Ishikawa (cell line): ENCODE measurements at regions not wholly inside any gene's neighbourhood (a gene's known extent, or its start where the extent isn't known, plus 50 kb on each side); places are given as distances from the start of the nearest gene placed in this dataset.
A peak's percentile ranks its signal among the peaks of the same experiment; 100 is the strongest.

Experiments used
- CEBPB ChIP-seq: IDR thresholded peaks from 2 replicates; pipeline ENCODE4 v1.6.1; 2012
- CREB1 ChIP-seq: IDR thresholded peaks from 2 replicates; pipeline ENCODE4 v1.6.1; 2012; ENCODE audit warnings: low read depth
- EGR1 ChIP-seq: IDR thresholded peaks from 2 replicates; pipeline ENCODE4 v1.6.1; 2012
- EP300 ChIP-seq: IDR thresholded peaks from 2 replicates; pipeline ENCODE4 v1.6.1; 2012; ENCODE audit warnings: borderline replicate concordance
- FOXM1 ChIP-seq: IDR thresholded peaks from 2 replicates; pipeline ENCODE4 v1.6.1; 2012; ENCODE audit warnings: low read depth, borderline replicate concordance
- NFIC ChIP-seq: IDR thresholded peaks from 2 replicates; pipeline ENCODE4 v1.6.1; 2012
- RAD21 ChIP-seq: IDR thresholded peaks from 2 replicates; pipeline ENCODE4 v1.6.1; 2012; ENCODE audit warnings: low read depth
- TAF1 ChIP-seq: IDR thresholded peaks from 2 replicates; pipeline ENCODE4 v1.6.1; 2012; ENCODE audit warnings: low read depth, mild to moderate bottlenecking
- TCF12 ChIP-seq: IDR thresholded peaks from 2 replicates; pipeline ENCODE4 v1.6.1; 2012; ENCODE audit warnings: low read depth
- TEAD4 ChIP-seq: IDR thresholded peaks from 2 replicates; pipeline ENCODE4 v1.6.1; 2012
- USF1 ChIP-seq: IDR thresholded peaks from 2 replicates; pipeline ENCODE4 v1.6.1; 2012
- YY1 ChIP-seq: IDR thresholded peaks from 2 replicates; pipeline ENCODE4 v1.6.1; 2012; ENCODE audit warnings: low read depth
- ZBTB7A ChIP-seq: IDR thresholded peaks from 2 replicates; pipeline ENCODE4 v1.6.1; 2012; ENCODE audit warnings: low read depth
- TF ChIP-seq, protein P1 (sequence below): IDR thresholded peaks from 2 replicates; pipeline ENCODE4 v1.6.1; 2012
- TF ChIP-seq, protein P2 (sequence below): IDR thresholded peaks from 2 replicates; pipeline ENCODE4 v1.6.1; 2012; ENCODE audit warnings: low read depth, mild to moderate bottlenecking

DNA sequence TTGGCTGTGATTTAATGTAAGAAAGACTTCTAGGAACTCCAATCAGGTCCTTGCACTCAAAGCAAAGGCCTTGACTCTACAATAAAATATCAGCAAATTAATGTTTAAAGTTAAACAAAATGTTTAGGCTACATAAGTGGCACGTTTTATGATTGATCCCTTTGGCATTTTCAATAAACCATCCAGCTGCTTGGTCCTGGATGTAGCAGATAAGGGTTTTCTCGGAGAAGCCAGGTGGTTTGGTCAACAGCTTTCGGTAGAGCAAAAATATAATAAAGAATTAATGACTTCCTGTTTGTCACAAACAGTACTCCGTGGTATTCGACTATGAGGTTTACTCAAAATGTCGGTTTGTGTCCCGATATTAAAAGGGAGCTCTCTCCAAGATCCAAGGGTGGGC lies 95.8 kb downstream of the GEMIN8 start:
- no peak for TF ChIP-seq TCF12
- TF ChIP-seq TEAD4, result no peak
- TF ChIP-seq EP300, result no peak
- no peak for TF ChIP-seq NFIC
- TF ChIP-seq ZBTB7A, result no peak
- TF ChIP-seq CREB1, result no peak
- TF ChIP-seq FOXM1, result no peak
- no peak for TF ChIP-seq USF1
- no peak for TF ChIP-seq YY1
- TF ChIP-seq EGR1, result no peak
- TF ChIP-seq, protein P1, sequence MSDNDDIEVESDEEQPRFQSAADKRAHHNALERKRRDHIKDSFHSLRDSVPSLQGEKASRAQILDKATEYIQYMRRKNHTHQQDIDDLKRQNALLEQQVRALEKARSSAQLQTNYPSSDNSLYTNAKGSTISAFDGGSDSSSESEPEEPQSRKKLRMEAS, result no peak
- TF ChIP-seq CEBPB, result no peak
- no peak for TF ChIP-seq RAD21

DNA sequence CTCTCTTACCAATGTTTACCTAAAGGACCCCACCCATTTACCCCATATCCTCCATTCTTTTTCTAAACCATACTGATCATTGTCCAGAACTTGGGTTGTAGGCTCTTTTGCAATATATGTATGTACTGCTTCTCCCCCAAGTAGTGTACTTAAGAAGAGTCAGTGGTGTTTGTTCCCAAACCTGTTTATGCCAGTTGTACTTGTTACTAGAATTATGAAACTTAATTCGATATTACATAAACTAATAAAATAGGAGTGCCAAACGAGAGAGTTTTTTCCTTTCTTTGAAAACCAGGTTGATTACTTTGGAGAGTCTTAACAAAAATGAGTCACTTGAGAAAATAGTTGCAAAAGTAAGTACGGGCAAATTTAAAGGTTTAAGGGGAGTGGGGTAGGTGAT lies 96.3 kb downstream of the GEMIN8 start:
- TF ChIP-seq USF1 (no peak), EP300 (no peak), YY1 (no peak), CREB1 (no peak), EGR1 (no peak), NFIC (no peak), FOXM1 (no peak), TCF12 (no peak), RAD21 (no peak), TAF1 (no peak), ZBTB7A (no peak), TEAD4 (no peak), CEBPB (no peak)
- TF ChIP-seq, protein P1, result no peak
- TF ChIP-seq, protein P2, sequence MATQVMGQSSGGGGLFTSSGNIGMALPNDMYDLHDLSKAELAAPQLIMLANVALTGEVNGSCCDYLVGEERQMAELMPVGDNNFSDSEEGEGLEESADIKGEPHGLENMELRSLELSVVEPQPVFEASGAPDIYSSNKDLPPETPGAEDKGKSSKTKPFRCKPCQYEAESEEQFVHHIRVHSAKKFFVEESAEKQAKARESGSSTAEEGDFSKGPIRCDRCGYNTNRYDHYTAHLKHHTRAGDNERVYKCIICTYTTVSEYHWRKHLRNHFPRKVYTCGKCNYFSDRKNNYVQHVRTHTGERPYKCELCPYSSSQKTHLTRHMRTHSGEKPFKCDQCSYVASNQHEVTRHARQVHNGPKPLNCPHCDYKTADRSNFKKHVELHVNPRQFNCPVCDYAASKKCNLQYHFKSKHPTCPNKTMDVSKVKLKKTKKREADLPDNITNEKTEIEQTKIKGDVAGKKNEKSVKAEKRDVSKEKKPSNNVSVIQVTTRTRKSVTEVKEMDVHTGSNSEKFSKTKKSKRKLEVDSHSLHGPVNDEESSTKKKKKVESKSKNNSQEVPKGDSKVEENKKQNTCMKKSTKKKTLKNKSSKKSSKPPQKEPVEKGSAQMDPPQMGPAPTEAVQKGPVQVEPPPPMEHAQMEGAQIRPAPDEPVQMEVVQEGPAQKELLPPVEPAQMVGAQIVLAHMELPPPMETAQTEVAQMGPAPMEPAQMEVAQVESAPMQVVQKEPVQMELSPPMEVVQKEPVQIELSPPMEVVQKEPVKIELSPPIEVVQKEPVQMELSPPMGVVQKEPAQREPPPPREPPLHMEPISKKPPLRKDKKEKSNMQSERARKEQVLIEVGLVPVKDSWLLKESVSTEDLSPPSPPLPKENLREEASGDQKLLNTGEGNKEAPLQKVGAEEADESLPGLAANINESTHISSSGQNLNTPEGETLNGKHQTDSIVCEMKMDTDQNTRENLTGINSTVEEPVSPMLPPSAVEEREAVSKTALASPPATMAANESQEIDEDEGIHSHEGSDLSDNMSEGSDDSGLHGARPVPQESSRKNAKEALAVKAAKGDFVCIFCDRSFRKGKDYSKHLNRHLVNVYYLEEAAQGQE, result no peak

DNA sequence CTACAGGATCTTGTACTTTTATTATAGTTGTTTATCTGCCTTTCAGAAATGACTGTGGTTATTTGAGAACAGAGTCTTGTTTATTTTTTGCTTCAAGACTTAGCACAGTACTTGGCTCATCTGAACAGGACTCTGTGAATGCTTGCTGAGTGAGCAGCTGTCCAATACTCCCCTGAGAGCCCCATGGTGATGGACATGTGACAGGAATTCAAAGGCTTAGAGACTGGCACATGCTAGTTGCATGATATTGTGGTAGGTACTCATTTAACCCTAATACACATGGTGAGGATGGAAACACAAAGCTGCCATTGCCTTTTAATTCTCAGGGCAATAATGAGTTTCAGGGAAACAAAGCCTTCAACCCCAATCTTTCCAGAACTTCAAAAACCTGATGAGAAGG lies 97.3 kb downstream of the GEMIN8 start:
- TF ChIP-seq, protein P2, result no peak
- TF ChIP-seq YY1 (no peak), EP300 (no peak), EGR1 (no peak), TCF12 (no peak), CEBPB (no peak), CREB1 (no peak), ZBTB7A (no peak), TAF1 (no peak), USF1 (no peak), NFIC (no peak), TEAD4 (no peak), FOXM1 (no peak), RAD21 (no peak)
- TF ChIP-seq, protein P1, result no peak

DNA sequence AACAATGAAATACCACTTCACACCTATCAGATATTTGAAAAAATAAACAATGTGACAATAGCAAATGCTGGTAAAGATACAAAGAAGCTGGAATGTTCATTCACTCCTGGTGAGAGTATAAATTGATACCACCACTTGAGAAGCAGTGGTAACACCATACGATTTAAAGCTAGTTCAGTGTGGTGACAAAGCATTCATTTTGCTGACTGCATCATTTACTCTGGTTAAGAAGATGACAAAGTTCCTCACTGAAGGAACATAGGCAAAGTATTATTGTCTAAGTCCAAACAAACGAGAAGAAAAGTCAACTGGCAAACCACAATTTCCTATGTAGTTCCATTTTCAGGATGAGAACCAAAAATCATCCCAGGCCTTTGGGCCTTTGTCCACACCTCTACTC lies 102.5 kb downstream of the GEMIN8 start:
- no peak for TF ChIP-seq ZBTB7A

- TF ChIP-seq RAD21, result peak; percentile 15; the same call in 1 of the 2 replicates
- no peak for TF ChIP-seq ZBTB7A
These were observed 105.8 kb downstream of the GEMIN8 start for GRCh38 chrX:13923845-13924244.

- no peak for TF ChIP-seq RAD21
- no peak for TF ChIP-seq FOXM1
- TF ChIP-seq TAF1, result no peak
These were observed 106.4 kb upstream of the GPM6B start for GRCh38 chrX:13923289-13923688.
